Small intestine (tissue), 7 donors: ENCODE measurements at regions not wholly inside any gene's neighbourhood (a gene's known extent, or its start where the extent isn't known, plus 50 kb on each side); places are given as distances from the start of the nearest gene placed in this dataset.
"Not testable (repeated sequence)": the region's sequence is repeated elsewhere in the genome, so short reads cannot be mapped to it uniquely, and the experiment has no call there.

ENCODE experiments used
- DNase-seq, 2 donors: peaks; one replicate each; pipeline versions ENCODE4 v3.0.0 to v3.0.0-alpha.2; 2013
- FAIRE-seq: peaks from 2 replicates; lab custom pipeline; 2012; peaks lifted over from hg19 to GRCh38; lab: Jason Lieb, UNC
- H3K27ac ChIP-seq, 3 donors: one replicate each; pipeline ENCODE4 v1.5.1; 2013; ENCODE audit warnings: low read length in 2 of 3, mild to moderate bottlenecking in 2 of 3, control low read depth in 1 of 3, inconsistent platforms in 1 of 3, low read depth in 1 of 3, moderate library complexity in 1 of 3
- H3K27me3 ChIP-seq, 3 donors: one replicate each; pipeline ENCODE4 v1.6.1; 2013; ENCODE audit warnings: low read length in 3 of 3, inconsistent platforms in 1 of 3; ENCODE audit not compliant: control insufficient read depth in 3 of 3, insufficient read depth in 3 of 3
- H3K36me3 ChIP-seq, 3 donors: one replicate each; pipeline ENCODE4 v1.6.1; 2013; ENCODE audit warnings: low read length in 3 of 3, inconsistent platforms in 1 of 3, low read depth in 1 of 3, mild to moderate bottlenecking in 1 of 3, moderate library complexity in 1 of 3; ENCODE audit not compliant: control insufficient read depth in 3 of 3, insufficient read depth in 2 of 3
- H3K4me1 ChIP-seq, 3 donors: one replicate each; pipeline ENCODE4 v1.6.1; 2013; ENCODE audit warnings: low read length in 2 of 3, inconsistent platforms in 1 of 3, low read depth in 1 of 3, mild to moderate bottlenecking in 1 of 3, moderate library complexity in 1 of 3; ENCODE audit not compliant: control insufficient read depth in 3 of 3, insufficient read depth in 2 of 3
- H3K4me3 ChIP-seq, 3 donors: one replicate each; pipeline ENCODE4 v1.5.1; 2013; ENCODE audit warnings: low read length in 3 of 3, control low read depth in 1 of 3, inconsistent platforms in 1 of 3, low read depth in 1 of 3, mild to moderate bottlenecking in 1 of 3, moderate library complexity in 1 of 3
- H3K9me3 ChIP-seq, 2 donors: one replicate each; pipeline ENCODE4 v1.6.1; 2013; ENCODE audit warnings: low read depth in 1 of 2, low read length in 1 of 2; ENCODE audit not compliant: control insufficient read depth in 2 of 2, insufficient read depth in 1 of 2
- WGBS, 3 donors: extraction: QIAGEN DNeasy Blood & Tissue Kit; methylation state at CpG; one replicate each; pipeline ENCODE4 v1.1.7; 2013; 5-methylcytosine and 5-hydroxymethylcytosine counted together
- donor health status: healthy with polysubstance abuse.
- donor health status: control.
- donor health status: control.
- donor health status: Bipolar disorder and iron deficiency.
- donor health status: healthy.

DNA sequence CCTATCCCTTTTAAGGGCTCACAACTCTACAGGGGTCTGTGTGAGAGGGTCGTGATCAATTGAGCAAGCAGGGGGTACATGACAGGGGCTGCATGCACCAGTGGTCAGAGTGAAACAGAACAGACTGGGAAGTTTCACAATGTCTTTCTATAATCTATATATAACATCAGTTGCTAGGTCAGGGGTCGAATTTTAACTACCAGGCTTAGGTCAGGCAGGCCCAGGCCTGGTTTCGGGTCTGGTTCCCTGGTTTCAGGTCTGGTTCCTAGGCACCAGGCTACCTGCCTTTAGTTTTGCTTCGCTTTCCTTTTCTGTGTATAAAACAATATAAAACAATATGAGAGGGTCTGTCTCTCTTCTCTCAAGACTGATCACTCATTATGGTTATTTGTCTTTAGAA is 390.2 kb upstream of the CHORDC1 start:
- FAIRE-seq, H3K36me3 ChIP-seq, H3K27me3 ChIP-seq, H3K4me3 ChIP-seq, DNase-seq, H3K4me1 ChIP-seq, H3K27ac ChIP-seq, H3K9me3 ChIP-seq: not testable (repeated sequence)
- WGBS, 3 donors: 54 to 64% (median 60%) methylated on average over 4 of the region's 4 CpGs

DNA sequence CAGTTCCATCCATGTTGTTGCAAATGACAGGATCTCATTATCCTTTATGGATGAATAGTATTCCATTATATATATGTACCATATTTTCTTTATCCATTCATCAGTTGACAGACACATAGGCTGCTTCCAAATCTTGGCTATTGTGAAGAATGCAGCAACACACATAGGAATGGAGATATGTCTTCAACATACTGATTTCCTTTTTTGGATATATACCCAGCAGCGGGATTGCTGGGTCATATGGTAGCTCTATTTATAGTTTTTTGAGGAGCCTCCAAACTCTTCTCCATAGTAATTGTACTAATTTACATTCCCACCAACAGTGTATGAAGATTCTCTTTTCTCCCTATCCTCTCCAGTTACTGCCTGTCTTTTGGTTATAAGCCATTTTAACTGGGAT is 383.9 kb upstream of the CHORDC1 start:
- no peak overlapping the region for H3K4me3 ChIP-seq
- no peak for DNase-seq
- 61 to 83% (median 83%) methylated on average over 1 of the region's 1 CpG for WGBS, 3 donors
- FAIRE-seq: no peak
- no peaks in the 10 kb centered on the region for H3K9me3 ChIP-seq
- no peaks in the 10 kb centered on the region for H3K4me1 ChIP-seq
- no peaks in the 10 kb centered on the region for H3K36me3 ChIP-seq
- H3K27ac ChIP-seq: no peak overlapping the region
- H3K27me3 ChIP-seq: no peaks in the 10 kb centered on the region

DNA sequence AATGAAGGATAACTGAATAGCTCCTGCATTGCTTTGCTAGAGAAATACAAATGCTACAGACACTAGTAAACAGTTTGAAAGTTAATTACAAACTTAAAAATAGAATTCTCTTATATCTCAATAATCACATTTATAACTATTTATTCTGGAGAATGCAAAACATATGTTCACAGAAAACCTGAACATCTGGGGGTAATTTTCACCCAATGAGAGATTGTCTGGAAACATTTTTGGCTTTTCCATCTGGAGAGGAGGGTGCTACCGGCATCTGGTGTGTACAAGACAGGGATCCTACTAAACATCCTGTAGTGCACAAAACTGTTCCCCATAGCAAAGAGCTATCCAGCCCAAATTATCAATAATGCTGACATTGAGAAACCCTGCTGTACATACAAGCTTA is 378.4 kb upstream of the CHORDC1 start:
- Histone ChIP-seq H3K4me1 (no peaks in the 10 kb centered on the region), H3K27me3 (no peaks in the 10 kb centered on the region), H3K4me3 (no peak overlapping the region), H3K27ac (no peak overlapping the region), H3K36me3 (no peaks in the 10 kb centered on the region), H3K9me3 (no peaks in the 10 kb centered on the region)
- no peak for FAIRE-seq
- WGBS, 3 donors: 78 to 96% (median 90%) methylated on average over 1 of the region's 1 CpG
- DNase-seq: no peak

DNA sequence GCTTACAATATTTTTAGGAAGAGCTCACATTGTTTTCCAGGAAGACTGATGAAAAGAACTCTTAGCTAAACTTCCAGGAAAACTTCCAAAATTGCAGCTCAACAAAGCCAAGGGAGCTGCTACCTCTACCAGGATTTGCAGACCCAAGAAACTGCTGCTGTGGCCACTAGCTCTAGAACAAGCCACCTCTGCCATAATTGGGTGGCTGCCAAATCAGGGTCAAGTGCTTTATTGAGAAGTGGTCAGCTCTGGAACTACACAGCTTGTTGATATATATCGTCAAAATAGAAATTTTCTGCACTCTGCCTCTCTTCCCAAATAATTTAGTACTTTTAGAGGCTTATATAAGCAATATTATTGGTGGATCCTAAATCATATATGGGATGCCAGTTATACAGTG is 371.8 kb upstream of the CHORDC1 start:
- DNase-seq (no peak), FAIRE-seq (no peak)
- H3K4me1 ChIP-seq: no peaks in the 10 kb centered on the region
- H3K4me3 ChIP-seq: no peak overlapping the region
- H3K27ac ChIP-seq: no peak overlapping the region
- H3K27me3 ChIP-seq: no peaks in the 10 kb centered on the region
- no peaks in the 10 kb centered on the region for H3K36me3 ChIP-seq
- WGBS, 3 donors: 49 to 88% (median 71%) methylated on average over 1 of the region's 1 CpG
- no peaks in the 10 kb centered on the region for H3K9me3 ChIP-seq

DNA sequence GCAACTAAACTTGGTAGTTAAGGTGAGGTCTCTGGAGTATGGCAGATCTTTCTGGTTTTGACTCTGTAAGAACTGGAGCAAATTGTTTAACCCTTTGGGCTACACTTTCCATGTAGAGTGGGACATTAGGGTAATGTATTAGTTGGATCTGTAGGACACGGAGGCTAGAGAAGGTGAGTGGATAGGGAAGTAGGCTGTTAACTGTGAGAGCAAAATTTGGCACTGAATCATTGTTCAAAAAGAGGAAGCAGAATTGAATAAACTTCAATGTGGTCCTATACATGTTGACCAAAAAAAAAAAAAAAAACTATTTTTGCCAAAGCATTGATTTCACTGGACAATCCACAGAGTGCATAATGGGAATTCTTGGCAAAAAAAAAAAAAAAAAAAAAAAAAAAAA is 370.2 kb upstream of the CHORDC1 start:
- Histone ChIP-seq H3K9me3 (no peaks in the 10 kb centered on the region), H3K27ac (no peak overlapping the region), H3K27me3 (no peaks in the 10 kb centered on the region), H3K36me3 (no peaks in the 10 kb centered on the region), H3K4me3 (no peak overlapping the region), H3K4me1 (no peaks in the 10 kb centered on the region)
- WGBS, 3 donors: 64 to 79% (median 66%) methylated on average over 1 of the region's 1 CpG
- no peak for DNase-seq
- no peak for FAIRE-seq

DNA sequence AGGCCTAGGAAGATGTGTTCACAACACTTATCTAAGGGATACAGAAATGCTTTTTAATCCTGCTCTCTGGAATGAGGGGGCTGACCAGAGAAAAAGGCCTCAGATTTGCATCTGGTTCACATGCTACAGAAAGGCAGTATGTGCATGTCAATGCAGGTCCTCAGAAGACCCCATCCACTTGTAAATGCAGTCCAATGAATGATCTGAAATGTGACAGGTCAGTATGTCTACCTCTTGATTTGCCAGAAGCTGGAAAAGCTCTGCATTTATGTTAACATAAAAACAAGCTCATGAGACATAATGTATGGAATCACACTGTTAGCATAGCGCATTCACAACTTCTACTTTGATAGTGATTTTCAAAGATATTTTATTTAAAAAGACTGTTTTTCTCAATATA is 367.4 kb upstream of the CHORDC1 start:
- H3K27ac ChIP-seq: no peak overlapping the region
- DNase-seq (no peak), FAIRE-seq (no peak)
- H3K27me3 ChIP-seq: no peaks in the 10 kb centered on the region
- H3K4me3 ChIP-seq: no peak overlapping the region
- no peaks in the 10 kb centered on the region for H3K4me1 ChIP-seq
- H3K36me3 ChIP-seq: no peaks in the 10 kb centered on the region
- 95 to 100% (median 98%) methylated on average over 1 of the region's 1 CpG for WGBS, 3 donors
- H3K9me3 ChIP-seq: no peaks in the 10 kb centered on the region

DNA sequence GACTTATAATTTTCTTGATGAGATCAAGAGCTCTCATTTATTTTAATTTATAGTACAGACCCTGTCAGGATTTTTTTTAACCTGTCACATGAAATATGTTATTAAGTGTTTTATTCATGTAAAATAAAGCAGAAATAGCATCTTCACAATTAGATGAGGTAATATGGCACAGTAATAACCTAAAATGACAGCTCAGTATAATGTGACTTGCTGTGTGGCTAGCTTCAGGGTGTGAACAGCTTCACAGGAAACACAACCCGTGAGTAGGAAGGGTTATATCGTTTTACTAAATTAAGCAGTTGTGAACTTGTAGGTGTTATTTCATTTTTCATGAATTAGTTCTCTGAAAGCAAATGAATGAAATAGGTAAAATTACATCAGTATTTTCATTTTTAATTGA is 366.9 kb upstream of the CHORDC1 start:
- H3K4me1 ChIP-seq: no peaks in the 10 kb centered on the region
- DNase-seq: no peak
- 79 to 86% (median 80%) methylated on average over 2 of the region's 2 CpGs for WGBS, 3 donors
- no peak overlapping the region for H3K27ac ChIP-seq
- no peaks in the 10 kb centered on the region for H3K27me3 ChIP-seq
- FAIRE-seq: no peak
- H3K9me3 ChIP-seq: no peaks in the 10 kb centered on the region
- no peak overlapping the region for H3K4me3 ChIP-seq
- H3K36me3 ChIP-seq: no peaks in the 10 kb centered on the region

DNA sequence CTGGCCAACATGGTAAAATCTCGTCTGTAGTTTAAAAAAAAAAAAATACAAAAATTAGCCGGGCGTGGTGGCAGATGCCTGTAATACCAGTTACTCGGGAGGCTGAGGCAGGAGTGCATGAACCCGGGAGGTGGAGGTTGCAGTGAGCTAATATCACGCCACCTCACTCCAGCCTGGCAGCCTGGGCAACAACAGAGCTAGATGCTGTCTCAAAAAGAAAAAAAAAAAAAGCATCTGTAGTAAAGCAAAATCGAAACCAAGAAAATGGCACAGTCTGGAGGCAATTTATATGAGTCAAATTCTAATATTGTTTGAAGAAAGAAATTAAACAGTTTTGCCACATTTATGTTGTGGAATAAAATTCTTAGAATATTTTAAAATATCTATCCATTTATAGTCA is 365.0 kb upstream of the CHORDC1 start:
- Histone ChIP-seq H3K27ac (no peak overlapping the region), H3K4me1 (no peaks in the 10 kb centered on the region), H3K36me3 (no peaks in the 10 kb centered on the region), H3K9me3 (no peaks in the 10 kb centered on the region), H3K4me3 (no peak overlapping the region), H3K27me3 (no peaks in the 10 kb centered on the region)
- DNase-seq (no peak), FAIRE-seq (no peak)
- 71 to 75% (median 72%) methylated on average over 7 of the region's 7 CpGs for WGBS, 3 donors

DNA sequence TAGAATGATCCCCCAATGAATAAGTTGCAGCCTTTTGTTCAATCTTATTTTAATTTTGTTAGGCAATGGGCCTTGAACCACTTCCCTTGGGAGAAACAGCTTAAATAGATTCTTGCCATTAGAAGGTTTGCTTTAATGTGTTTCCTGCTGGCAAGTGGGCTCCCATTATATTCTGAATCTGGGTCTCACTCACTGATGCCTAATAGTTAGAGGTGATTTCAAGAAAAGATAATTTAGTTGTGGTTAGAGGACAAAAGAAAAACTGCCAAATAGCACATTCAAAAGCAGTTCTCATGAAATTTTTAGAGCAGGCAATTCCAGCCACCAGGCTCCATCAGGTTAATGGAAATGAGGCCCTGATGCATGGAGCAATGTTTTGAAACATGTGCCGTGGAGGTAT is 362.6 kb upstream of the CHORDC1 start:
- H3K27ac ChIP-seq: no peak overlapping the region
- no peak overlapping the region for H3K4me3 ChIP-seq
- DNase-seq: no peak
- no peaks in the 10 kb centered on the region for H3K36me3 ChIP-seq
- H3K9me3 ChIP-seq: no peaks in the 10 kb centered on the region
- H3K4me1 ChIP-seq: no peaks in the 10 kb centered on the region
- WGBS, 3 donors: 86 to 93% (median 91%) methylated on average over 1 of the region's 1 CpG
- no peak for FAIRE-seq
- H3K27me3 ChIP-seq: no peaks in the 10 kb centered on the region
